SKM-1 (cell line): ENCODE measurements at regions not wholly inside any gene's neighbourhood (a gene's known extent, or its start where the extent isn't known, plus 50 kb on each side); places are given as distances from the start of the nearest gene placed in this dataset.
"Not testable (repeated sequence)": the region's sequence is repeated elsewhere in the genome, so short reads cannot be mapped to it uniquely, and the experiment has no call there.

Experiments used
- DNase-seq: peaks from one replicate; lab custom pipeline; 2025; ENCODE audit not compliant: unreplicated experiment; lab: John Stamatoyannopoulos, UW

GRCh38 chr18:67143028-67143427 is 373.5 kb downstream of the DSEL start:
- no peak for DNase-seq

- DNase-seq, result no peak
Observed at GRCh38 chr18:67142604-67143003, 373.9 kb downstream of the DSEL start.

- DNase-seq, result no peak
Observed at GRCh38 chr18:67140495-67140894, 376.0 kb downstream of the DSEL start.

GRCh38 chr18:67139899-67140298 is 376.6 kb downstream of the DSEL start:
- DNase-seq, result no peak

- no peak for DNase-seq
Observed at GRCh38 chr18:67135981-67136380, 380.5 kb downstream of the DSEL start.

GRCh38 chr18:67134911-67135310 is 381.6 kb downstream of the DSEL start:
- DNase-seq, result no peak

GRCh38 chr18:67133669-67134068 is 382.9 kb downstream of the DSEL start:
- no peak for DNase-seq

- DNase-seq, result no peak
Observed at GRCh38 chr18:67132919-67133318, 383.6 kb downstream of the DSEL start.

- DNase-seq, result no peak
Observed at GRCh38 chr18:67131498-67131897, 385.0 kb downstream of the DSEL start.

GRCh38 chr18:67126751-67127150 is 389.8 kb downstream of the DSEL start:
- DNase-seq, result not testable (repeated sequence)

GRCh38 chr18:67123901-67124300 is 392.6 kb downstream of the DSEL start:
- DNase-seq, result no peak

- DNase-seq, result no peak
Observed at GRCh38 chr18:67117804-67118203, 398.7 kb downstream of the DSEL start.

GRCh38 chr18:67109535-67109934 is 407.0 kb downstream of the DSEL start:
- DNase-seq, result no peak

- no peak for DNase-seq
Observed at GRCh38 chr18:67108894-67109293, 407.6 kb downstream of the DSEL start.

- no peak for DNase-seq
Observed at GRCh38 chr18:67104700-67105284, 411.7 kb downstream of the DSEL start.

- DNase-seq, result no peak
Observed at GRCh38 chr18:67094123-67094522, 422.4 kb downstream of the DSEL start.

- no peak for DNase-seq
Observed at GRCh38 chr18:67092141-67092540, 424.4 kb downstream of the DSEL start.

GRCh38 chr18:67081482-67082211 is 434.9 kb downstream of the DSEL start:
- DNase-seq, result no peak

GRCh38 chr18:67080601-67081000 is 435.9 kb downstream of the DSEL start:
- no peak for DNase-seq

- no peak for DNase-seq
Observed at GRCh38 chr18:67074309-67074708, 442.2 kb downstream of the DSEL start.

- DNase-seq, result no peak
Observed at GRCh38 chr18:67072791-67073190, 443.7 kb downstream of the DSEL start.

- no peak for DNase-seq
Observed at GRCh38 chr18:67068608-67069007, 447.9 kb downstream of the DSEL start.

- DNase-seq, result no peak
Observed at GRCh38 chr18:67047334-67047733, 443.4 kb upstream of the CDH19 start.
